ENCODE measurements at regions not wholly inside any gene's neighbourhood (a gene's known extent, or its start where the extent isn't known, plus 50 kb on each side); places are given as distances from the start of the nearest gene placed in this dataset.

DNA sequence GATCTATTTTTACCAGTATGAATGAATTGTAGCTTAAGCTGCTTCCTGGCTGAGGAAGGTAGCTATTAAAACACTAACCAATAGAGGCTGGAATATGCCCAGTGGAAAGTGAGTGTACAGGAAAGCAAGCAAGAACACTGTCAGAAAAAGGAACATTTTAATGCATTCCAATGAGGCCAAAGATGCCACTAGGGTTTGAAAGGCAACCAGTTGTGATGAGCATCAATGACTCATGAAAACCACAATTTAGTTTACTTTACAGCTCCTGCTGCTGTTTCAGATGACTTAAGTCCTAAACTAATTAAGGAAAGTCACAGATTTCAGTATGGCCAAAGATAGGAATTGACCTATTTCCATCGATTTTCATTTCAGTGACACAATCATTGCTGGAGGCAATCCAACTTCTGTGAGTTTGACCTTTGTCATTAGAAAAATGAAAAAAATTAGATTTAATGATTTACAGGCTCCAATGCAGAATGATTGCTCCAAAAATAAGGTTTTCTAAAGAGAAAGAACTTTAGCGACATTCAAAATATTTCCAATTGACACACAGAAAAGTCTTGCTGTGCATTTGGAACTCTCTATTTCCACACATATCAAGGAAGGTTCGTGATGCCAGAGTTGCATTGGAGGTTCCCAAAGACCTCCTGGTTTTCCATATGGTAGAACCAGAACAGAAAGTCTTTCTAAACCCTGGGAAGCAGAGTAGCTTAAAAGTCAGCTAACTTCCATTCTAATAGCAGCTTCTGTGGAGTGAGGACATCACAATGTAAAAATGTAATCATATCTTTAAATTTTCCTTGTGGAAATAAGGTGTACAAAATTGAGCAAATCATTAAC, 103.0 kb downstream of the SUCNR1 start:
- TF ChIP-seq FOXA1 (IDR thresholded peaks at IDR 0.05) = no peak
- no peak for TF ChIP-seq ZNF384 (IDR thresholded peaks at IDR 0.05)
- TF ChIP-seq FOXM1 (IDR thresholded peaks at IDR 0.05; ENCODE audit: borderline replicate concordance) = no peak
- TF ChIP-seq NFRKB (IDR thresholded peaks at IDR 0.05) = no peak
- TF ChIP-seq BHLHE40 (IDR thresholded peaks at IDR 0.05; ENCODE audit: borderline replicate concordance) = no peak

All from HEK293T (cell line).